ENCODE measurements at regions not wholly inside any gene's neighbourhood (a gene's known extent, or its start where the extent isn't known, plus 50 kb on each side); places are given as distances from the start of the nearest gene placed in this dataset.

DNA sequence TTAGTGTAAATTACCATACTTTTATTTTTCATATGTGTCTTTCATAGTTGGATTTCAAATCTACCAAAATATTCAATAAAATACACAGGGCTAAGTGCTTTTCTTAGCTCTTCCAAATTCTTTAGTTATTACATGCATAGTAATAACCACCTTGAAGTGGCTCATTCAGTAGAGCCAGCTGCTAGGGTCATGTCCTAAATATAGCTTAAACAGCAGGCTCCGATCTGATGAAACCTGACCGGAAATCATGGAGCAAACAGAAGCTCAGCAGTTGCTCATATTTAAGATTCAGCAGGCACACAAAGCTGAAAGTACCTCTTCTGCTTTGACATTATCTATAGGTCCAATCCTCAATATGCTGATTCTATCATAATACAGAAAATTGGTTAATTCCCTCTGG lies 1470.4 kb downstream of the ADGRL3 start:
- TF ChIP-seq, protein P1, sequence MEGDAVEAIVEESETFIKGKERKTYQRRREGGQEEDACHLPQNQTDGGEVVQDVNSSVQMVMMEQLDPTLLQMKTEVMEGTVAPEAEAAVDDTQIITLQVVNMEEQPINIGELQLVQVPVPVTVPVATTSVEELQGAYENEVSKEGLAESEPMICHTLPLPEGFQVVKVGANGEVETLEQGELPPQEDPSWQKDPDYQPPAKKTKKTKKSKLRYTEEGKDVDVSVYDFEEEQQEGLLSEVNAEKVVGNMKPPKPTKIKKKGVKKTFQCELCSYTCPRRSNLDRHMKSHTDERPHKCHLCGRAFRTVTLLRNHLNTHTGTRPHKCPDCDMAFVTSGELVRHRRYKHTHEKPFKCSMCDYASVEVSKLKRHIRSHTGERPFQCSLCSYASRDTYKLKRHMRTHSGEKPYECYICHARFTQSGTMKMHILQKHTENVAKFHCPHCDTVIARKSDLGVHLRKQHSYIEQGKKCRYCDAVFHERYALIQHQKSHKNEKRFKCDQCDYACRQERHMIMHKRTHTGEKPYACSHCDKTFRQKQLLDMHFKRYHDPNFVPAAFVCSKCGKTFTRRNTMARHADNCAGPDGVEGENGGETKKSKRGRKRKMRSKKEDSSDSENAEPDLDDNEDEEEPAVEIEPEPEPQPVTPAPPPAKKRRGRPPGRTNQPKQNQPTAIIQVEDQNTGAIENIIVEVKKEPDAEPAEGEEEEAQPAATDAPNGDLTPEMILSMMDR (conservative IDR thresholded peaks at IDR 0.05; ENCODE audit: low read length) = no peak
- TF ChIP-seq EZH2phosphoT487 (IDR thresholded peaks at IDR 0.05; ENCODE audit: borderline replicate concordance, low read depth, low read length) = no peak

Data from OCI-LY7 (cell line).